ENCODE measurements at regions not wholly inside any gene's neighbourhood (a gene's known extent, or its start where the extent isn't known, plus 50 kb on each side); places are given as distances from the start of the nearest gene placed in this dataset.

GRCh38 chr6:51129043-51129442 is 310.4 kb downstream of the TFAP2B start:
- no peaks in the 10 kb centered on the region for H3K9me3 ChIP-seq
- no peaks in the 10 kb centered on the region for H3K27me3 ChIP-seq
- no peak overlapping the region for H3K27ac ChIP-seq
- H3K36me3 ChIP-seq = no peaks in the 10 kb centered on the region
- TF ChIP-seq CTCF (IDR thresholded peaks at IDR 0.05) = no peak
- no peaks in the 10 kb centered on the region for H3K4me1 ChIP-seq (ENCODE audit: control insufficient read depth in 1 of 2, insufficient read depth in 1 of 2, low read depth in 1 of 2, low read length in 1 of 2)
- no peak overlapping the region for H3K4me3 ChIP-seq (ENCODE audit: low read depth in 1 of 2, low read length in 1 of 2)

- H3K27ac ChIP-seq = no peak overlapping the region
- H3K4me1 ChIP-seq (ENCODE audit: control insufficient read depth in 1 of 2, insufficient read depth in 1 of 2, low read depth in 1 of 2, low read length in 1 of 2) = no peaks in the 10 kb centered on the region
- H3K9me3 ChIP-seq = no peaks in the 10 kb centered on the region
- H3K4me3 ChIP-seq (ENCODE audit: low read depth in 1 of 2, low read length in 1 of 2) = no peak overlapping the region
- TF ChIP-seq CTCF (IDR thresholded peaks at IDR 0.05) = no peak
- H3K36me3 ChIP-seq = no peaks in the 10 kb centered on the region
- no peaks in the 10 kb centered on the region for H3K27me3 ChIP-seq
These were observed 319.1 kb downstream of the TFAP2B start for GRCh38 chr6:51137777-51138176.

- H3K27me3 ChIP-seq = no peaks in the 10 kb centered on the region
- H3K9me3 ChIP-seq = no peaks in the 10 kb centered on the region
- H3K4me1 ChIP-seq (ENCODE audit: control insufficient read depth in 1 of 2, insufficient read depth in 1 of 2, low read depth in 1 of 2, low read length in 1 of 2) = no peaks in the 10 kb centered on the region
- no peak overlapping the region for H3K4me3 ChIP-seq (ENCODE audit: low read depth in 1 of 2, low read length in 1 of 2)
- TF ChIP-seq CTCF (IDR thresholded peaks at IDR 0.05) = no peak
- no peaks in the 10 kb centered on the region for H3K36me3 ChIP-seq
- H3K27ac ChIP-seq = no peak overlapping the region
These were observed 321.3 kb downstream of the TFAP2B start for GRCh38 chr6:51139950-51140385.

- Histone ChIP-seq H3K4me3 (ENCODE audit: low read depth in 1 of 2, low read length in 1 of 2) (no peak overlapping the region), H3K36me3 (no peaks in the 10 kb centered on the region), H3K27ac (no peak overlapping the region), H3K27me3 (no peaks in the 10 kb centered on the region), H3K9me3 (no peaks in the 10 kb centered on the region), H3K4me1 (ENCODE audit: control insufficient read depth in 1 of 2, insufficient read depth in 1 of 2, low read depth in 1 of 2, low read length in 1 of 2) (no peaks in the 10 kb centered on the region)
- TF ChIP-seq CTCF (IDR thresholded peaks at IDR 0.05) = no peak
These were observed 322.4 kb downstream of the TFAP2B start for GRCh38 chr6:51141080-51141479.

GRCh38 chr6:51147756-51148155 is 329.1 kb downstream of the TFAP2B start:
- Histone ChIP-seq H3K9me3 (no peaks in the 10 kb centered on the region), H3K36me3 (no peaks in the 10 kb centered on the region), H3K4me1 (ENCODE audit: control insufficient read depth in 1 of 2, insufficient read depth in 1 of 2, low read depth in 1 of 2, low read length in 1 of 2) (no peaks in the 10 kb centered on the region), H3K4me3 (ENCODE audit: low read depth in 1 of 2, low read length in 1 of 2) (no peak overlapping the region), H3K27me3 (no peaks in the 10 kb centered on the region), H3K27ac (no peak overlapping the region)
- TF ChIP-seq CTCF (IDR thresholded peaks at IDR 0.05) = no peak

GRCh38 chr6:51152594-51152993 is 333.9 kb downstream of the TFAP2B start:
- Histone ChIP-seq H3K9me3 (no peaks in the 10 kb centered on the region), H3K36me3 (no peaks in the 10 kb centered on the region), H3K27me3 (no peaks in the 10 kb centered on the region), H3K4me1 (ENCODE audit: control insufficient read depth in 1 of 2, insufficient read depth in 1 of 2, low read depth in 1 of 2, low read length in 1 of 2) (no peaks in the 10 kb centered on the region), H3K4me3 (ENCODE audit: low read depth in 1 of 2, low read length in 1 of 2) (no peak overlapping the region), H3K27ac (no peak overlapping the region)
- TF ChIP-seq CTCF (IDR thresholded peaks at IDR 0.05) = no peak

Measured in neutrophil (primary cell).